Neural cell (in vitro differentiated cells): ENCODE measurements at regions not wholly inside any gene's neighbourhood (a gene's known extent, or its start where the extent isn't known, plus 50 kb on each side); places are given as distances from the start of the nearest gene placed in this dataset.

Source experiments
- H2AFZ ChIP-seq: fragments of 200-600, 300-800 bp; sonication (generic), shearing (Covaris generic); 2 replicates; pipeline ENCODE4 v1.6.0; 2014; ENCODE audit warnings: low read depth, mild to moderate bottlenecking, antibody characterized with exemption, low read length, moderate library complexity
- H3F3A ChIP-seq: fragments of 200-600 bp; shearing (Covaris generic); 2 replicates; pipeline ENCODE4 v1.6.1; 2016; ENCODE audit warnings: mild to moderate bottlenecking, moderate library complexity, mixed read lengths, antibody characterized with exemption, low read length; ENCODE audit not compliant: insufficient read depth, poor library complexity, severe bottlenecking
- H3K27ac ChIP-seq: fragments of 200-600, 300-800 bp; sonication (generic), shearing (Covaris generic); 2 replicates; pipeline ENCODE4 v1.5.1; 2014; ENCODE audit warnings: mild to moderate bottlenecking, low read length, moderate library complexity
- H3K27me3 ChIP-seq: fragments of 300-800, 200-600 bp; sonication (generic), shearing (Covaris generic); 2 replicates; pipeline ENCODE4 v1.6.0; 2014; ENCODE audit warnings: mild to moderate bottlenecking, low read depth, low read length, moderate library complexity; ENCODE audit not compliant: insufficient read depth
- H3K36me3 ChIP-seq: fragments of 300-800, 200-600 bp; sonication (generic), shearing (Covaris generic); 2 replicates; pipeline ENCODE4 v1.5.1; 2014; ENCODE audit warnings: mild to moderate bottlenecking, antibody characterized with exemption, low read length, moderate library complexity; ENCODE audit not compliant: insufficient read depth
- H3K4me2 ChIP-seq: fragments of 300-800, 200-600 bp; sonication (generic), shearing (Covaris generic); 2 replicates; pipeline ENCODE4 v1.6.0; 2014; ENCODE audit warnings: mild to moderate bottlenecking, low read length
- H3K4me3 ChIP-seq: fragments of 300-800, 200-600 bp; sonication (generic), shearing (Covaris generic); 2 replicates; pipeline ENCODE4 v1.5.1; 2014; ENCODE audit warnings: mild to moderate bottlenecking, low read length, moderate library complexity
- H3K79me2 ChIP-seq: fragments of 200-600 bp; shearing (Covaris generic); replicated peaks from 2 replicates; pipeline ENCODE4 v1.6.0; 2014; ENCODE audit warnings: mild to moderate bottlenecking, low read length, moderate library complexity; ENCODE audit not compliant: insufficient read depth
- H3K9ac ChIP-seq: fragments of 300-800, 200-600 bp; sonication (generic), shearing (Covaris generic); 2 replicates; pipeline ENCODE4 v1.6.1; 2016; ENCODE audit warnings: mild to moderate bottlenecking, low read length, mixed read lengths
- H3K9me2 ChIP-seq: fragments of 200-600 bp; shearing (Covaris generic); 2 replicates; pipeline ENCODE4 v1.6.1; 2016; ENCODE audit warnings: mild to moderate bottlenecking, low read length, mixed read lengths; ENCODE audit not compliant: insufficient read depth
- H3K9me3 ChIP-seq: fragments of 200-600, 300-800 bp; sonication (generic), shearing (Covaris generic); 2 replicates; pipeline ENCODE4 v1.6.1; 2016; ENCODE audit warnings: mild to moderate bottlenecking, mixed run types, low read length, moderate library complexity, mixed read lengths
- H4K20me1 ChIP-seq: fragments of 200-600 bp; shearing (Covaris generic); 2 replicates; pipeline ENCODE4 v1.6.1; 2016; ENCODE audit warnings: mild to moderate bottlenecking, mixed run types; ENCODE audit not compliant: insufficient read depth
- EP300 ChIP-seq: fragments of 450-650 bp; conservative IDR thresholded peaks from 2 replicates; pipeline ENCODE4 v1.6.1; 2014; ENCODE audit warnings: antibody characterized with exemption, mild to moderate bottlenecking, moderate library complexity; ENCODE audit not compliant: poor library complexity, severe bottlenecking
- EZH2 ChIP-seq: fragments of 200-600, 300-800 bp; shearing (Covaris generic), sonication (generic); IDR thresholded peaks from 2 replicates; pipeline ENCODE4 v1.6.1; 2014; ENCODE audit warnings: antibody characterized with exemption, low read length, borderline replicate concordance, mild to moderate bottlenecking; ENCODE audit not compliant: insufficient read depth, poor library complexity, severe bottlenecking
- MXI1 ChIP-seq: fragments of 450-650 bp; conservative IDR thresholded peaks from 2 replicates; pipeline ENCODE4 v1.6.1; 2014; ENCODE audit warnings: antibody characterized with exemption, mild to moderate bottlenecking; ENCODE audit not compliant: poor library complexity, severe bottlenecking
- POLR2AphosphoS5 ChIP-seq: IDR thresholded peaks from 2 replicates; pipeline ENCODE4 v1.6.1; 2012
- RAD21 ChIP-seq: fragments of 450-650 bp; conservative IDR thresholded peaks from 2 replicates; pipeline ENCODE4 v1.6.1; 2014; ENCODE audit warnings: antibody characterized with exemption, mild to moderate bottlenecking, moderate library complexity
- REST ChIP-seq: IDR thresholded peaks from 2 replicates; pipeline ENCODE4 v1.6.1; 2012; ENCODE audit warnings: borderline replicate concordance
- SMC3 ChIP-seq: fragments of 450-650 bp; conservative IDR thresholded peaks from 2 replicates; pipeline ENCODE4 v1.6.1; 2014; ENCODE audit warnings: antibody characterized with exemption, mild to moderate bottlenecking, moderate library complexity; ENCODE audit not compliant: poor library complexity
- TAF1 ChIP-seq: IDR thresholded peaks from 2 replicates; pipeline ENCODE4 v1.6.1; 2012; ENCODE audit warnings: low read depth
- TF ChIP-seq, protein P1 (sequence below): fragments of 450-650 bp; IDR thresholded peaks from 2 replicates; pipeline ENCODE4 v1.5.1; 2014; ENCODE audit warnings: antibody characterized with exemption, mild to moderate bottlenecking, moderate library complexity; ENCODE audit not compliant: poor library complexity, severe bottlenecking

GRCh38 chr7:130874071-130874915 lies 140.3 kb upstream of the KLF14 start:
- H3K9me3 ChIP-seq, result no peaks in the 10 kb centered on the region
- TF ChIP-seq EZH2 (no peak), MXI1 (no peak), EP300 (no peak), TAF1 (no peak), SMC3 (no peak), REST (no peak), POLR2AphosphoS5 (no peak), RAD21 (no peak)
- TF ChIP-seq, protein P1, sequence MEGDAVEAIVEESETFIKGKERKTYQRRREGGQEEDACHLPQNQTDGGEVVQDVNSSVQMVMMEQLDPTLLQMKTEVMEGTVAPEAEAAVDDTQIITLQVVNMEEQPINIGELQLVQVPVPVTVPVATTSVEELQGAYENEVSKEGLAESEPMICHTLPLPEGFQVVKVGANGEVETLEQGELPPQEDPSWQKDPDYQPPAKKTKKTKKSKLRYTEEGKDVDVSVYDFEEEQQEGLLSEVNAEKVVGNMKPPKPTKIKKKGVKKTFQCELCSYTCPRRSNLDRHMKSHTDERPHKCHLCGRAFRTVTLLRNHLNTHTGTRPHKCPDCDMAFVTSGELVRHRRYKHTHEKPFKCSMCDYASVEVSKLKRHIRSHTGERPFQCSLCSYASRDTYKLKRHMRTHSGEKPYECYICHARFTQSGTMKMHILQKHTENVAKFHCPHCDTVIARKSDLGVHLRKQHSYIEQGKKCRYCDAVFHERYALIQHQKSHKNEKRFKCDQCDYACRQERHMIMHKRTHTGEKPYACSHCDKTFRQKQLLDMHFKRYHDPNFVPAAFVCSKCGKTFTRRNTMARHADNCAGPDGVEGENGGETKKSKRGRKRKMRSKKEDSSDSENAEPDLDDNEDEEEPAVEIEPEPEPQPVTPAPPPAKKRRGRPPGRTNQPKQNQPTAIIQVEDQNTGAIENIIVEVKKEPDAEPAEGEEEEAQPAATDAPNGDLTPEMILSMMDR, result no peak
- H3K27ac ChIP-seq, result no peak overlapping the region
- no peaks in the 10 kb centered on the region for H4K20me1 ChIP-seq
- H3K79me2 ChIP-seq, result no peaks in the 10 kb centered on the region
- H3K9me2 ChIP-seq, result no peaks in the 10 kb centered on the region
- no peak overlapping the region for H2AFZ ChIP-seq
- H3K4me3 ChIP-seq, result no peak overlapping the region
- no peak overlapping the region for H3K9ac ChIP-seq
- no peaks in the 10 kb centered on the region for H3F3A ChIP-seq
- H3K4me2 ChIP-seq, result no peak overlapping the region
- no peaks in the 10 kb centered on the region for H3K36me3 ChIP-seq
- no peaks in the 10 kb centered on the region for H3K27me3 ChIP-seq

DNA sequence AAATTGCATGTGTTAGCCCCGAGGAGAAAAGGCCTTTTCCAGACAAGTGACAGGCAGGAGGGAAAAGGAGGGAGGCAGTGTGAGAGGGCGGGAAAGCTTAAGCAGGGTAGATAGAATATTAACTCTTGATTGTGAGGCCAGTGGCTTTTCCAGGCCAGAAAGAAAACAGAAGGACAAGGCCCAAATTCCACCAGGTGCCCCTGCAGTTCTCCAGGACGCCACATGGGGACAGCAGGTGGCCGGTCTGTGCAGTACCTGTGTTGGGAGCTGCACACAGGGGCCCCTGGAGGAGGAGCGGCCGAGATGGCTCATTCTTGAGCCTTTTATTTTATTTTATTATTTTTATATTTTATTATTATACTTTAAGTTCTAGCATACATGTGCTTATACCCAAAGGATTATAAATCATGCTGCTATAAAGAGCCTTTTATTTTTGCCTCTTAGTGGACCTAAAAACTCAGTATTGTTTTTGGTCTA lies 141.3 kb upstream of the KLF14 start:
- Histone ChIP-seq H4K20me1 (no peaks in the 10 kb centered on the region), H3K4me2 (no peak overlapping the region), H3K36me3 (no peaks in the 10 kb centered on the region), H3K4me3 (no peak overlapping the region), H3K9ac (no peak overlapping the region), H3K27me3 (no peaks in the 10 kb centered on the region), H3K79me2 (no peaks in the 10 kb centered on the region), H3K27ac (no peak overlapping the region), H2AFZ (no peak overlapping the region), H3K9me3 (no peaks in the 10 kb centered on the region), H3K9me2 (no peaks in the 10 kb centered on the region), H3F3A (no peaks in the 10 kb centered on the region)
- TF ChIP-seq POLR2AphosphoS5, result no peak
- TF ChIP-seq REST, result no peak
- TF ChIP-seq, protein P1, result peak; percentile 50
- TF ChIP-seq EP300, result no peak
- TF ChIP-seq MXI1, result no peak
- no peak for TF ChIP-seq TAF1
- peak; percentile 47 for TF ChIP-seq RAD21
- TF ChIP-seq EZH2, result no peak
- peak; percentile 21 for TF ChIP-seq SMC3
